ENCODE measurements at regions not wholly inside any gene's neighbourhood (a gene's known extent, or its start where the extent isn't known, plus 50 kb on each side); places are given as distances from the start of the nearest gene placed in this dataset.

GRCh38 chr7:152922318-152923081, 162.9 kb downstream of the ACTR3B start:
- H3K27ac ChIP-seq = no peak overlapping the region
- Mint-ChIP-seq H3K36me3 (no peaks in the 10 kb centered on the region), H3K27me3 (ENCODE audit: insufficient read depth, low read depth) (peaks cover 20% of the 10 kb centered on the region), H3K4me3 (no peak overlapping the region), H3K4me1 (peaks cover 4% of the 10 kb centered on the region), H3K9me3 (peaks cover 9% of the 10 kb centered on the region), H3K27ac (no peak overlapping the region)
- no peak overlapping the region for H3K4me2 ChIP-seq
- H3K79me2 ChIP-seq (ENCODE audit: low read depth) = no peaks in the 10 kb centered on the region
- H3K4me1 ChIP-seq = no peaks in the 10 kb centered on the region
- no peaks in the 10 kb centered on the region for H4K20me1 ChIP-seq (ENCODE audit: low read depth)
- H3K9me3 ChIP-seq (ENCODE audit: low read depth) = no peaks in the 10 kb centered on the region
- H3K27me3 ChIP-seq = peaks cover 35% of the 10 kb centered on the region
- TF ChIP-seq EZH2phosphoT487 (IDR thresholded peaks at IDR 0.05) = no peak
- TF ChIP-seq, protein P1, sequence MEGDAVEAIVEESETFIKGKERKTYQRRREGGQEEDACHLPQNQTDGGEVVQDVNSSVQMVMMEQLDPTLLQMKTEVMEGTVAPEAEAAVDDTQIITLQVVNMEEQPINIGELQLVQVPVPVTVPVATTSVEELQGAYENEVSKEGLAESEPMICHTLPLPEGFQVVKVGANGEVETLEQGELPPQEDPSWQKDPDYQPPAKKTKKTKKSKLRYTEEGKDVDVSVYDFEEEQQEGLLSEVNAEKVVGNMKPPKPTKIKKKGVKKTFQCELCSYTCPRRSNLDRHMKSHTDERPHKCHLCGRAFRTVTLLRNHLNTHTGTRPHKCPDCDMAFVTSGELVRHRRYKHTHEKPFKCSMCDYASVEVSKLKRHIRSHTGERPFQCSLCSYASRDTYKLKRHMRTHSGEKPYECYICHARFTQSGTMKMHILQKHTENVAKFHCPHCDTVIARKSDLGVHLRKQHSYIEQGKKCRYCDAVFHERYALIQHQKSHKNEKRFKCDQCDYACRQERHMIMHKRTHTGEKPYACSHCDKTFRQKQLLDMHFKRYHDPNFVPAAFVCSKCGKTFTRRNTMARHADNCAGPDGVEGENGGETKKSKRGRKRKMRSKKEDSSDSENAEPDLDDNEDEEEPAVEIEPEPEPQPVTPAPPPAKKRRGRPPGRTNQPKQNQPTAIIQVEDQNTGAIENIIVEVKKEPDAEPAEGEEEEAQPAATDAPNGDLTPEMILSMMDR (IDR thresholded peaks at IDR 0.05) = no peak
- TF ChIP-seq EZH2 (IDR thresholded peaks at IDR 0.05) = no peak
- H3F3A ChIP-seq (ENCODE audit: low read depth) = no peaks in the 10 kb centered on the region
- no peak overlapping the region for H3K4me3 ChIP-seq
- DNase-seq (ENCODE audit: low spot score) = no peak
- H2AFZ ChIP-seq (replicated peaks) = no peak overlapping the region
- H3K36me3 ChIP-seq = no peaks in the 10 kb centered on the region
- no peak overlapping the region for H3K9ac ChIP-seq

DNA sequence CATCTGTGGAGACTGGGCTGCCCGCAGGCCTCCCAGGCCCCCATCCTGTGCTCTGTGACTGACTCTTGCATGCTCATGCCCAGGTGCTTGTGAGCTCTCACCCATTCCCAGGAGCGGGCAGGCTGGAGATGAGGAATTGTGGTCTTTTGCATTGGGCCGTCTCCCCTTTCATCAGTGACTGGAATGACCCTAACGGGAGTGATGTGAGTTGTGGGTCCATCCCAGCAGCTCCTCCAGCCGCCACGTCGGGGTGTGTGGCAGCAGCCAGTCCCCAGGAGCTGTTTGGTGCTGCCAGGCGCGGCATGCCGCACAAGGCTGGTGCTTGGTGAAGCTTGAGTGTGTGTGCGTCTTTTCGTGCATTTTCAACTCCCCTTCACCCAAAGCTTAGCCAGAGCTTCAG, 164.2 kb downstream of the ACTR3B start:
- Histone ChIP-seq H3K36me3 (no peaks in the 10 kb centered on the region), H3K4me3 (no peak overlapping the region), H3K9ac (no peak overlapping the region), H3K4me1 (no peaks in the 10 kb centered on the region), H4K20me1 (ENCODE audit: low read depth) (no peaks in the 10 kb centered on the region), H3F3A (ENCODE audit: low read depth) (no peaks in the 10 kb centered on the region), H3K27ac (no peak overlapping the region), H3K79me2 (ENCODE audit: low read depth) (no peaks in the 10 kb centered on the region), H3K9me3 (ENCODE audit: low read depth) (no peaks in the 10 kb centered on the region), H3K27me3 (peaks cover 35% of the 10 kb centered on the region), H3K4me2 (no peak overlapping the region), H2AFZ (replicated peaks) (no peak overlapping the region)
- Mint-ChIP-seq H3K4me3 (peak overlapping the region; percentile 18), H3K27me3 (ENCODE audit: insufficient read depth, low read depth) (peaks cover 13% of the 10 kb centered on the region), H3K27ac (no peak overlapping the region), H3K36me3 (no peaks in the 10 kb centered on the region), H3K4me1 (peaks cover 4% of the 10 kb centered on the region), H3K9me3 (peaks cover 5% of the 10 kb centered on the region)
- DNase-seq (ENCODE audit: low spot score) = no peak
- TF ChIP-seq EZH2phosphoT487 (IDR thresholded peaks at IDR 0.05) (no peak), EZH2 (IDR thresholded peaks at IDR 0.05) (no peak)
- TF ChIP-seq, protein P1 (IDR thresholded peaks at IDR 0.05) = no peak

- H3K36me3 ChIP-seq = no peaks in the 10 kb centered on the region
- Mint-ChIP-seq H3K4me1 (peaks cover 4% of the 10 kb centered on the region), H3K27ac (no peak overlapping the region), H3K9me3 (peaks cover 5% of the 10 kb centered on the region), H3K36me3 (no peaks in the 10 kb centered on the region), H3K27me3 (ENCODE audit: insufficient read depth, low read depth) (peaks cover 13% of the 10 kb centered on the region), H3K4me3 (peak overlapping the region; percentile 18)
- H3K27me3 ChIP-seq = peaks cover 35% of the 10 kb centered on the region
- no peaks in the 10 kb centered on the region for H3F3A ChIP-seq (ENCODE audit: low read depth)
- H3K4me3 ChIP-seq = no peak overlapping the region
- no peak overlapping the region for H2AFZ ChIP-seq (replicated peaks)
- no peak overlapping the region for H3K4me2 ChIP-seq
- no peak overlapping the region for H3K9ac ChIP-seq
- no peak overlapping the region for H3K27ac ChIP-seq
- no peak for TF ChIP-seq EZH2phosphoT487 (IDR thresholded peaks at IDR 0.05)
- TF ChIP-seq, protein P1 (IDR thresholded peaks at IDR 0.05) = no peak
- no peak for TF ChIP-seq EZH2 (IDR thresholded peaks at IDR 0.05)
- no peak for DNase-seq (ENCODE audit: low spot score)
- no peaks in the 10 kb centered on the region for H4K20me1 ChIP-seq (ENCODE audit: low read depth)
- no peaks in the 10 kb centered on the region for H3K4me1 ChIP-seq
- no peaks in the 10 kb centered on the region for H3K79me2 ChIP-seq (ENCODE audit: low read depth)
- H3K9me3 ChIP-seq (ENCODE audit: low read depth) = no peaks in the 10 kb centered on the region
These were observed 164.7 kb downstream of the ACTR3B start for GRCh38 chr7:152924238-152924637.

Data from neural progenitor cell (in vitro differentiated cells).